Stimulated activated naive CD8-positive, alpha-beta T cell treated with anti-CD3 and anti-CD28 coated beads, Interleukin-15, Interleukin-2, amounts not matched to agents 100 U/mL and 50 U/mL, for 24 hours (primary cell): ENCODE measurements at regions not wholly inside any gene's neighbourhood (a gene's known extent, or its start where the extent isn't known, plus 50 kb on each side); places are given as distances from the start of the nearest gene placed in this dataset.

Experiments used
- ATAC-seq: fragments of 150-1000 bp; cut with Tn5 transposase; one replicate; pipeline ENCODE4 v1.10.0; 2021
- DNase-seq: peaks from one replicate; pipeline ENCODE4 v3.0.0; 2021

GRCh38 chr2:23330214-23330613, 54.8 kb upstream of the KLHL29 start:
- DNase-seq: no peak
- no peak for ATAC-seq
